GM12872 (cell line): ENCODE measurements at regions not wholly inside any gene's neighbourhood (a gene's known extent, or its start where the extent isn't known, plus 50 kb on each side); places are given as distances from the start of the nearest gene placed in this dataset.

Experiments used
- CTCF ChIP-seq: IDR thresholded peaks from 3 replicates; pipeline ENCODE4 v1.5.1; 2011; ENCODE audit warnings: low read depth, mild to moderate bottlenecking, low read length, moderate library complexity; ENCODE audit not compliant: insufficient read depth

DNA sequence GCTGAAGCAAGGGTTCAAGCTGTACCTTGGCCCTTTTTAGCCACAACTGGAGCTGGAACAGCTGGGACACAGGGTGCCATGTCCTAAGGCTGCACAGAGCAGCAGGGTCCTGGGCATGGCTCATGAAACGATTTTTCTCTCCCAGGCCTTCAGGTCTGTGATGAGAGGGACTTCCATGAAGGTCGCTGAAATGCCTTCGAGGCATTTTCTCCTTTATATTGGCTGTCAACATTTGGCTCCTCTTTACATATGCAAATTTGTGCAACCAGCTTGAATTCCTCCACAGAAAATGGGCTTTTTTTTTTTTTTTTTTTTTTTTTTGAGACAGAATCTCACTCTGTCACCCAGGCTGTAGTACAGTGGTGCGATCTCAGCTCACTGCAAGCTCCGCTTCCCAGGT lies 430.8 kb downstream of the PCDH11X start:
- TF ChIP-seq CTCF = no peak

- TF ChIP-seq CTCF = no peak
Measured at GRCh38 chrX:92213786-92214185, 434.6 kb downstream of the PCDH11X start.

DNA sequence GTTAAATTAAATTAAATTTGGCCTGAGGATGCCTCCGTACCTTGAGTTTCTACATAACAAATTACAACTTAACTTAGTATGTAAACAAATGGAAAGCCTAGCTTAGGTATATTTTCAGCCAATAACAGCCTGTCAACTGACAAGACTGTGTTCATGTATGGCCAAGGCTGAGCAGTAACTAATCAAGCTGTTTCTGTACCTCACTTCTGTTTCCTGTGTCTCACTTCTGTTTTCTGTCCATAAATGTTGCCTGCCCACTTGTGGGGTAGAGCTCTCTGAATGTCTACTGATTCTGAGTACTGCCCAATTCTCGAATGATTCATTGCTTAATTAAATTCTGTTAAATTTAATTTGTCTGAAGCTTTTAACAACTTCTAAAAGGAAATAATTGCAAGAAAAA lies 445.2 kb downstream of the PCDH11X start:
- no peak for TF ChIP-seq CTCF

GRCh38 chrX:92230628-92231027 lies 451.5 kb downstream of the PCDH11X start:
- no peak for TF ChIP-seq CTCF

DNA sequence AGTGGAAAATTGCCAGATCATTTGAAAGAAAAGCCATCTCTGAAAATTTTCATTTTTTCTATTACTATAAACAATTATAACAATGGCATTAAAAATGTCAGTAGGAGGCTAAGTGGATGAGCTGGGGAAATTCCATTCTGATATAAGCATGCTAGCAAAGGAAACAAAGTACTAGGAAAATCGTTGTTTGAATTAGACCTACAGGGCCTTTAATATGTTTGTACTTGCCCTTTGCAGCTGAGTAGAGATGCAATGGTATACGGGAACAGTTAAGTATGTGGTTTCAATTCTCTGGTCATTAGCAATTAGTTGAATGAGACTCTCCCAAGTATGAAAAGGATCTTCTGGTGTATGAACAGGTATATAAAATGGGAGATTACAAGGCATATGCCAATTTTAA lies 452.2 kb downstream of the PCDH11X start:
- no peak for TF ChIP-seq CTCF

DNA sequence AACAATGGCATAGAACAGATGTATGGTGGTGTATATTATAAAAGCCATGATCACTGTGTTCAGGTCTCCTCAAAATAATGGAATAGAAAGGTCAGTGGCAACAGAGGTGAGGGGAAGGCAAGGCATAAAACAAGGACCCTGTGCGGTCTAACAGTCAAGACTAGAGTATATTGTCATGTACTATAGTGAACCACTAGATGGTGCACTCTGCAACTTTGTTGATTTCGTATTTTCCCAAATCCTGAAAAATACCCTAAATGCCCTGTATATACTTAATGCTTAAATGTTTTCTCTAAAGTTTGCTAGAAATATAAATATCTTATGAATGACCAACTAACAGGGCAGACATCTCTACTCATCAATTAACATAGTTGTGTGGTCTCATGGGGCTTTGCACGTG lies 453.0 kb downstream of the PCDH11X start:
- TF ChIP-seq CTCF = 0 out of 3 replicates have a peak, but pooled peaks have one; percentile 20

- TF ChIP-seq CTCF = no peak
Measured at GRCh38 chrX:92241249-92241648, 462.1 kb downstream of the PCDH11X start.

- no peak for TF ChIP-seq CTCF
Measured at GRCh38 chrX:92247076-92247475, 467.9 kb downstream of the PCDH11X start.
